GM12892 (cell line): ENCODE measurements at regions not wholly inside any gene's neighbourhood (a gene's known extent, or its start where the extent isn't known, plus 50 kb on each side); places are given as distances from the start of the nearest gene placed in this dataset.

ENCODE experiments used
- POLR2A ChIP-seq: IDR thresholded peaks from 2 replicates; pipeline ENCODE4 v1.6.1; 2011; ENCODE audit warnings: low read depth, low read length, control low read depth
- POLR2AphosphoS5 ChIP-seq: IDR thresholded peaks from 2 replicates; pipeline ENCODE4 v1.6.1; 2011; ENCODE audit warnings: low read depth, low read length, control low read depth

GRCh38 chr20:11832851-11833250 lies 84.8 kb upstream of the BTBD3 start:
- TF ChIP-seq POLR2A (no peak), POLR2AphosphoS5 (no peak)
